Ascending aorta (tissue), 2 donors: ENCODE measurements at regions not wholly inside any gene's neighbourhood (a gene's known extent, or its start where the extent isn't known, plus 50 kb on each side); places are given as distances from the start of the nearest gene placed in this dataset.

Experiments
- DNase-seq, 2 donors: peaks; one replicate each; pipeline ENCODE4 v3.0.0-alpha.2; 2019; ENCODE audit warnings: low spot score in 2 of 2
- H3K27ac ChIP-seq, 2 donors: fragments of 200-600 bp; sonication (generic); one replicate each; pipeline ENCODE4 v1.5.1; 2016 to 2017; ENCODE audit warnings: mild to moderate bottlenecking in 1 of 2
- H3K27me3 ChIP-seq: fragments of 200-600 bp; sonication (generic); one replicate; pipeline ENCODE4 v1.5.1; 2017
- H3K36me3 ChIP-seq, 2 donors: fragments of 200-600 bp; sonication (generic); one replicate each; pipeline ENCODE4 v1.5.1; 2016
- H3K4me1 ChIP-seq, 2 donors: fragments of 200-600 bp; sonication (generic); one replicate each; pipeline ENCODE4 v1.5.1; 2016 to 2017; ENCODE audit warnings: mild to moderate bottlenecking in 1 of 2
- H3K4me3 ChIP-seq, 2 donors: fragments of 200-600 bp; sonication (generic); one replicate each; pipeline ENCODE4 v1.5.1; 2016 to 2017; ENCODE audit warnings: mild to moderate bottlenecking in 1 of 2
- H3K9me3 ChIP-seq, 2 donors: fragments of 200-600 bp; sonication (generic); one replicate each; pipeline ENCODE4 v1.5.1; 2016
- intact Hi-C: fragments of 100-400 bp; cut with DNase I; formaldehyde crosslinking; loops from one replicate; pipeline ENCODE4 v1.15.1; 2023
- TF ChIP-seq, protein P1 (sequence below), 3 experiments: fragments of 200-600 bp in 2 of 3; fragments of 450-650 bp in 1 of 3; sonication (generic) in 2 of 3; IDR thresholded peaks; one replicate each; pipeline ENCODE4 v1.5.1; 2016 to 2019; ENCODE audit warnings: antibody characterized with exemption in 3 of 3, mild to moderate bottlenecking in 1 of 3, moderate library complexity in 1 of 3

DNA sequence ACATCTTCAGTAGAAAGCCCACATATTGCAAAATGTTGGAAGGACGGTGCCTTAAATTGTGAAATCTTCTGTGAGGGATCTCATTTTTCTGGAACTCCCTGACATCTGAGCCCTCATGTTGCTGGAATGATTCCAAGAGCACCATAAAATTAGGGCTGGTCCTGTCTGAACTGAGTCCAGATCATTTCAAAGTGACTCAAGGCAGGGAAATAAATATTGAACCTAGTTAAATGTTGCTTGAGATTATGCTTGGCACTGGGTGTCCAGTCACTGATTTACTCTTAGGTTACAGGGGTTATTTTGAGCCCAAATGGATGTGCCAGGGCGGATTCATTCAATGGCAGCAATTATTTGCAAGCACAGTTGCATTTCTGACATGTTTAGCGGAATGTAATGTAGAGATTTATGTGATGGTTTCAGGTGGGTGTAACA is 437.0 kb downstream of the PIK3R1 start:
- no peak for DNase-seq
- Histone ChIP-seq H3K9me3 (no peaks in the 10 kb centered on the region), H3K4me3 (no peak overlapping the region), H3K36me3 (no peaks in the 10 kb centered on the region), H3K27me3 (no peaks in the 10 kb centered on the region), H3K27ac (no peak overlapping the region), H3K4me1 (peaks cover 0 to 6% of the 10 kb centered on the region in 2 donors)
- intact Hi-C loops, result no loop called here
- TF ChIP-seq, protein P1, sequence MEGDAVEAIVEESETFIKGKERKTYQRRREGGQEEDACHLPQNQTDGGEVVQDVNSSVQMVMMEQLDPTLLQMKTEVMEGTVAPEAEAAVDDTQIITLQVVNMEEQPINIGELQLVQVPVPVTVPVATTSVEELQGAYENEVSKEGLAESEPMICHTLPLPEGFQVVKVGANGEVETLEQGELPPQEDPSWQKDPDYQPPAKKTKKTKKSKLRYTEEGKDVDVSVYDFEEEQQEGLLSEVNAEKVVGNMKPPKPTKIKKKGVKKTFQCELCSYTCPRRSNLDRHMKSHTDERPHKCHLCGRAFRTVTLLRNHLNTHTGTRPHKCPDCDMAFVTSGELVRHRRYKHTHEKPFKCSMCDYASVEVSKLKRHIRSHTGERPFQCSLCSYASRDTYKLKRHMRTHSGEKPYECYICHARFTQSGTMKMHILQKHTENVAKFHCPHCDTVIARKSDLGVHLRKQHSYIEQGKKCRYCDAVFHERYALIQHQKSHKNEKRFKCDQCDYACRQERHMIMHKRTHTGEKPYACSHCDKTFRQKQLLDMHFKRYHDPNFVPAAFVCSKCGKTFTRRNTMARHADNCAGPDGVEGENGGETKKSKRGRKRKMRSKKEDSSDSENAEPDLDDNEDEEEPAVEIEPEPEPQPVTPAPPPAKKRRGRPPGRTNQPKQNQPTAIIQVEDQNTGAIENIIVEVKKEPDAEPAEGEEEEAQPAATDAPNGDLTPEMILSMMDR (IDR thresholded peaks at IDR 0.05), result no peak

DNA sequence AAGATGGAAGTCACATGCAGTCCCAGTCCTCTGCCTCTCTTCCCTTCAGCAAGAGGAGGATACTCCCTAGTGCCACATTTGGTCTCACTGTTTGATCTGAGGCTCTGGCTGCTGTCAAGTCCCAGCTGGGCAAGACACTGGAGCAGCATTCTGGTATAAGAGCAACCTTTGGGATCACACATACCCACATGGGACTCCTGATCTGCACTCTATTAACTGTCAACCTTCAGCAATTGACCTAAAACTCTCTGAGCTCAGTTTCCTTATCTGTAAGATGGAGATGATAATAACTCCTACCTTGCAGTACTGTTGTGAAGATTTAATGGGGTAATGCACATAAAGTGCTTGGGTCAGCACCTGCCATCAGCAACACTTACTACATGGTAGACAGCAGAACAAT is 437.9 kb downstream of the PIK3R1 start:
- TF ChIP-seq, protein P1 (IDR thresholded peaks at IDR 0.05), result no peak
- H3K9me3 ChIP-seq, result no peaks in the 10 kb centered on the region
- no peaks in the 10 kb centered on the region for H3K27me3 ChIP-seq
- intact Hi-C loops, result no loop called here
- H3K36me3 ChIP-seq, result no peaks in the 10 kb centered on the region
- H3K27ac ChIP-seq, result no peak overlapping the region
- H3K4me3 ChIP-seq, result no peak overlapping the region
- peaks cover 0 to 6% of the 10 kb centered on the region in 2 donors for H3K4me1 ChIP-seq
- DNase-seq, result no peak

DNA sequence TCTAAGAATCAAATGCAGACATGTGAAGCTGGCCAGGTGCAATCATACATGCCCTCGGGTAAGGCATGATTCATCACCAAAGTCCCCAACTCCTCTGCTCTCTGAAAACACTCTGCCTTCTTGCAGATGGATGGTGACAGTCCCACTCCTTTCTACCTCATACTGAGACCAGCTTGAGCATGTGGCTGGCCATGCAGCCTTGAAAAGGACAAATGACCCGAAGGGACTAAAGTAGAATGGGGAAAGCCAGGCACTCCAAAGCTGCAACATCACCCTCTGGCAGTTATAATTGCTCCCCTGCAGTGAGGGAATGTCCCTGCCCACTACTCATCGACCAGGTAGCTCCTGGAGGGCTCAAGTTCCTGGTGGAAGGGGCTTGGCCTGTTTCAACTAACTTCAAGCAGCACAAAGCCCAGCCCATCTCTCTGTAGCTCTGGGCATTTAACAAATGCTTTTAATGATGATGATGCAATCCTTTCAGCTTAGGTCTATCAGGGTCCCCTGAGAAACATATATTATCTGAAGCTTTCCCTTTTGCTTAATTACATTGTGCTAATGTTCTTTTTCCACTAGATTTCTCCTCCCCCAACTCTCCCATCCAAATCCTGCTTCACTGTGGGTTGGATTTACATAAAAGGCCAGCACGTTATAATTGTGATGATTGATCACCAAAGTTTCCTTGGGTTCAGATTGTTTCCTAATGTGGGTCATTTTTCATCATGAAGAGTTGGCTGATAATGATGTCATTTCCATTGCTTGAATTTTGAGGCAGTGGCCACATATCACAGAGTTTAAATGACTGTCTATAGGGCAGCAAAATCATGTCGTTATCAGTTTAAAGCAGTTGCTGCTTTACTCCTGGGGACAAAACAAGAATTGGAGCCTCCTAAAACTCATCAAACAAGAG is 436.5 kb upstream of the SLC30A5 start:
- no peak for DNase-seq
- no peak overlapping the region for H3K4me3 ChIP-seq
- TF ChIP-seq, protein P1 (IDR thresholded peaks at IDR 0.05), result no peak
- intact Hi-C loops, result no loop called here
- peaks cover 0 to 6% of the 10 kb centered on the region in 2 donors for H3K4me1 ChIP-seq
- no peaks in the 10 kb centered on the region for H3K9me3 ChIP-seq
- H3K27me3 ChIP-seq, result no peaks in the 10 kb centered on the region
- H3K36me3 ChIP-seq, result no peaks in the 10 kb centered on the region
- no peak overlapping the region for H3K27ac ChIP-seq

DNA sequence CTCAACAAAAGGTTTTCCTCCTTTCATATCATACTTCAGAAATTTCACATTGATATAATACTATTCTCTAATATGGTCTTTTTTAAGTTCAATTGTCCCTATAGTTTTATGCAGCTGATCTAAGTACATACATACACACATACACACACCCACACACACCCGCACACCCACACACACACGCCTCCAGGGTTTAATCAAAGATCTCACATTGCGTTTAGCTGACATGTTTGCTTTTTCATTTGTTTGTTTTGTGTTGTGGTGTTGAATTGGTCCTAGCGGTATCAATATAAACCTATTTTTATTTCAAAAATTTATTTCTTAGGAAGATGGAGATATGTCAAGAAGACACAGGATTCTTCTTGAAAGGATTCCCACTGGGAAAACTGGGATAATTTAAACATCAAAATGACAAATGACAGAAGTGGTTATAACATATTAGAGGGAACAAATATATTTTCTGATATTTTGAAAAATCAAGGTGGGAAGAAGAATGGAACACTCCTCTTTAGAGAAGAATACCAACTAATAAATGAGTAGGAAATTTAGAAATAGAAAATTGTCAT is 434.9 kb upstream of the SLC30A5 start:
- TF ChIP-seq, protein P1 (IDR thresholded peaks at IDR 0.05), result no peak
- H3K27ac ChIP-seq, result no peak overlapping the region
- intact Hi-C loops, result no loop called here
- no peaks in the 10 kb centered on the region for H3K27me3 ChIP-seq
- no peaks in the 10 kb centered on the region for H3K9me3 ChIP-seq
- H3K4me3 ChIP-seq, result no peak overlapping the region
- no peaks in the 10 kb centered on the region for H3K4me1 ChIP-seq
- H3K36me3 ChIP-seq, result no peaks in the 10 kb centered on the region
- DNase-seq, result no peak

DNA sequence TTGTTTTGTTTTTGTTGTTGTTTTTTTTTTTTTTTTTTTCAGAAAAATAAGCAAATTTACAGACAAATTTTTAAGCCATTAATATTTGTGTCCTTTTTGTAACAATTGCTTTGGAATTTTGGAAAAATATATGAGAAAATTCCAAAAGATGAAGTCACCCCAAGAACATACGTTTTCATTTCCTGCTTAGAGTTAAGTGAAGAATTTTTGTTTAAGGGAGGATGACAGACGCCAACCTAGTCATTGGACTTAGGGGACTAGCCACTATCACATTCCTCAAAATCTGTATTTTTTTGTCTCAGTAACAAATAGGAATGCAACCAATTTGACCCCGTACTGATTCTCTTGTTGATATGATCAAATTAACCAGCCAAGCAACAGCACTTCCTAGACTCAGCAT is 433.9 kb upstream of the SLC30A5 start:
- TF ChIP-seq, protein P1 (IDR thresholded peaks at IDR 0.05), result no peak
- Histone ChIP-seq H3K27me3 (no peaks in the 10 kb centered on the region), H3K4me3 (no peak overlapping the region), H3K9me3 (no peaks in the 10 kb centered on the region), H3K36me3 (no peaks in the 10 kb centered on the region), H3K27ac (no peak overlapping the region), H3K4me1 (no peaks in the 10 kb centered on the region)
- no peak for DNase-seq
- intact Hi-C loops, result no loop called here
